Type B pancreatic cell (in vitro differentiated cells): ENCODE measurements at regions not wholly inside any gene's neighbourhood (a gene's known extent, or its start where the extent isn't known, plus 50 kb on each side); places are given as distances from the start of the nearest gene placed in this dataset.

Source experiments
- DNase-seq: peaks from one replicate; pipeline ENCODE4 v3.0.0; 2021; ENCODE audit warnings: mixed read lengths; ENCODE audit not compliant: unreplicated experiment; ENCODE audit errors: extremely low spot score
- H3K27ac Mint-ChIP-seq: 2 replicates; pipeline ENCODE4 v1.8.0; 2021; ENCODE audit warnings: mild to moderate bottlenecking, mixed read lengths
- H3K27me3 Mint-ChIP-seq: 2 replicates; pipeline ENCODE4 v1.8.0; 2021; ENCODE audit warnings: mixed read lengths
- H3K36me3 Mint-ChIP-seq: 2 replicates; pipeline ENCODE4 v1.8.0; 2021; ENCODE audit warnings: mixed read lengths
- H3K4me1 Mint-ChIP-seq: one replicate; pipeline ENCODE4 v1.8.0; 2021; ENCODE audit warnings: mixed read lengths; ENCODE audit not compliant: unreplicated experiment
- H3K4me3 Mint-ChIP-seq: 2 replicates; pipeline ENCODE4 v1.8.0; 2021; ENCODE audit warnings: mild to moderate bottlenecking, mixed read lengths
- H3K9me3 Mint-ChIP-seq: 2 replicates; pipeline ENCODE4 v1.8.0; 2021; ENCODE audit warnings: mixed read lengths
- TF ChIP-seq, protein P1 (sequence below): fragments of 200-600 bp; sonication (generic); conservative IDR thresholded peaks from 2 replicates; pipeline ENCODE4 v1.5.0; 2021; ENCODE audit warnings: antibody characterized with exemption, mild to moderate bottlenecking

DNA sequence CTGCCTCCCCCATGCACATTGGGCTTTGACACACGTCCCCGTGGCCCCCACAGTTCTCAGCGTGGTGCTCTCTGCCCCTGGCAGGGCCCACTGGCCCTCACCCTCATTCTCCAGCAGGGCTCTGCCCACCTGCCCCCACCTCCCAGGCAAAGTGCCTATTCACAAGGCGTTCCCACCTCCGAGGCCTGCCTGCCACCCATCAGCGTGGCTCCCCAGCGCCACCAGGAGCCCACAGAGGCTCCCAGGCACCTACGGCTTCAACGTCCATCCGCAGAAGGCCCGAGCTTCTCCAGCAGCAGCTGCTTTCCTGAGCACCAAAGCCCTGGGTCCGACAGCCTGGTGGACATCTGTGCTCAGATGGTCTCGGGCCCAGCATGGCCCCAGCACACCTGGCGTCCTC is 211.8 kb upstream of the PPP2R2D start:
- Mint-ChIP-seq H3K27ac (no peak overlapping the region), H3K36me3 (no peaks in the 10 kb centered on the region), H3K27me3 (peaks cover 19% of the 10 kb centered on the region), H3K4me1 (peaks cover 19% of the 10 kb centered on the region), H3K4me3 (no peak overlapping the region), H3K9me3 (no peaks in the 10 kb centered on the region)
- TF ChIP-seq, protein P1, sequence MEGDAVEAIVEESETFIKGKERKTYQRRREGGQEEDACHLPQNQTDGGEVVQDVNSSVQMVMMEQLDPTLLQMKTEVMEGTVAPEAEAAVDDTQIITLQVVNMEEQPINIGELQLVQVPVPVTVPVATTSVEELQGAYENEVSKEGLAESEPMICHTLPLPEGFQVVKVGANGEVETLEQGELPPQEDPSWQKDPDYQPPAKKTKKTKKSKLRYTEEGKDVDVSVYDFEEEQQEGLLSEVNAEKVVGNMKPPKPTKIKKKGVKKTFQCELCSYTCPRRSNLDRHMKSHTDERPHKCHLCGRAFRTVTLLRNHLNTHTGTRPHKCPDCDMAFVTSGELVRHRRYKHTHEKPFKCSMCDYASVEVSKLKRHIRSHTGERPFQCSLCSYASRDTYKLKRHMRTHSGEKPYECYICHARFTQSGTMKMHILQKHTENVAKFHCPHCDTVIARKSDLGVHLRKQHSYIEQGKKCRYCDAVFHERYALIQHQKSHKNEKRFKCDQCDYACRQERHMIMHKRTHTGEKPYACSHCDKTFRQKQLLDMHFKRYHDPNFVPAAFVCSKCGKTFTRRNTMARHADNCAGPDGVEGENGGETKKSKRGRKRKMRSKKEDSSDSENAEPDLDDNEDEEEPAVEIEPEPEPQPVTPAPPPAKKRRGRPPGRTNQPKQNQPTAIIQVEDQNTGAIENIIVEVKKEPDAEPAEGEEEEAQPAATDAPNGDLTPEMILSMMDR, result no peak
- no peak for DNase-seq

DNA sequence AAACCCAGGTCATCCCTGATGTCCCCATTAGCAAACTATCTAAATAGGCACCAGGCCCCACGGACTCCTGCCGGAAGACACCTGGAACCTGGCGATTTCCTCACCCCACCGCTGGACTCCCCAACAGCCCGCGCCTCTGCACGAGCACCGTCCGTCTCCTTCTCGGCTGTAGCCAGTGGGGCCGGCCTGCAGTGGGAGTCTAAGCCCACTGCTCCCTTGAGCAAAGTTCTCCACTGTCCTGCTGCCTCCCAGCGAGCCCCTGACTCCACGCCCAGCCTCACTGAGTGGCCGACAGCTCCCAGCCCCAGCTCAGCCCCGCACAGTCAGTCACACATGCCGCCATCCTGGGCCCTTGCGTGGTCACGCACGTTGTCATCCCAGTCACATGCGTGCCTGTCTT is 211.3 kb upstream of the PPP2R2D start:
- Mint-ChIP-seq H3K27ac (no peak overlapping the region), H3K27me3 (peaks cover 18% of the 10 kb centered on the region), H3K36me3 (no peaks in the 10 kb centered on the region), H3K9me3 (no peaks in the 10 kb centered on the region), H3K4me3 (no peak overlapping the region), H3K4me1 (peaks cover 18% of the 10 kb centered on the region)
- TF ChIP-seq, protein P1, result no peak
- no peak for DNase-seq

- H3K4me1 Mint-ChIP-seq, result peaks cover 12% of the 10 kb centered on the region
- TF ChIP-seq, protein P1, result no peak
- H3K36me3 Mint-ChIP-seq, result no peaks in the 10 kb centered on the region
- H3K27ac Mint-ChIP-seq, result no peak overlapping the region
- no peak for DNase-seq
- no peak overlapping the region for H3K4me3 Mint-ChIP-seq
- H3K27me3 Mint-ChIP-seq, result peaks cover 16% of the 10 kb centered on the region
- H3K9me3 Mint-ChIP-seq, result no peaks in the 10 kb centered on the region
These were observed 210.7 kb upstream of the PPP2R2D start for GRCh38 chr10:131689954-131690757.

DNA sequence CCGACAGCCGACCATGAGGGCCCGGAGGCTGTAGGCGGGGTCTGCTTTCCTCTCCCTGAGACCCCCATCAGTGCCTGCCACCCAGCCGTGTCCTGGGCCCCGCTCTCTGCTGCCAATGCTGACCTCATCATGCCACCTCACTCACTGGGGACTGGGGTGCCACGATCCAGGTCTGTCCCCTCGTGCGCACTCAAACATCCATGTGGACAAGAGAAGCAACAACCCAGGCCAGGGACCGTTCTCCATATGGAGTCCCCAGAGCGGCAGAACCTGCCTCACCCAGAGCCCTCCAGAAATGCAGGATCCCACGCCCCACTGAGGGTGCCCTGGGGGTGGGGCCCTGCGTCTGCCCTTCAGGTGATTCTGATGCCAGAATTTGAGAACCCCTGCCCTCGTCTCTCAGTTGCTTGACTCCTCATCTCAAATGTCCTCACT is 210.0 kb upstream of the PPP2R2D start:
- peaks cover 11% of the 10 kb centered on the region for H3K4me1 Mint-ChIP-seq
- no peak overlapping the region for H3K27ac Mint-ChIP-seq
- H3K9me3 Mint-ChIP-seq, result no peaks in the 10 kb centered on the region
- peaks cover 16% of the 10 kb centered on the region for H3K27me3 Mint-ChIP-seq
- H3K4me3 Mint-ChIP-seq, result no peak overlapping the region
- DNase-seq, result no peak
- TF ChIP-seq, protein P1, result no peak
- H3K36me3 Mint-ChIP-seq, result no peaks in the 10 kb centered on the region

- no peak for DNase-seq
- H3K4me1 Mint-ChIP-seq, result peaks cover 11% of the 10 kb centered on the region
- H3K36me3 Mint-ChIP-seq, result no peaks in the 10 kb centered on the region
- H3K4me3 Mint-ChIP-seq, result no peak overlapping the region
- H3K9me3 Mint-ChIP-seq, result no peaks in the 10 kb centered on the region
- TF ChIP-seq, protein P1, result no peak
- H3K27ac Mint-ChIP-seq, result no peak overlapping the region
- H3K27me3 Mint-ChIP-seq, result peaks cover 19% of the 10 kb centered on the region
These were observed 209.2 kb upstream of the PPP2R2D start for GRCh38 chr10:131691481-131692090.
